SK-N-MC (cell line): ENCODE measurements at regions not wholly inside any gene's neighbourhood (a gene's known extent, or its start where the extent isn't known, plus 50 kb on each side); places are given as distances from the start of the nearest gene placed in this dataset.
"Not testable (repeated sequence)": the region's sequence is repeated elsewhere in the genome, so short reads cannot be mapped to it uniquely, and the experiment has no call there.

ENCODE experiments used
- DNase-seq: peaks from one replicate; pipeline ENCODE4 v3.0.0-alpha.2; 2011; ENCODE audit warnings: low read depth, low spot score
- H3K27ac ChIP-seq: fragments of 200-600 bp; sonication (generic); 2 replicates; pipeline ENCODE4 v1.5.1; 2016; ENCODE audit warnings: mixed run types
- H3K36me3 ChIP-seq: fragments of 200-600 bp; sonication (generic); 2 replicates; pipeline ENCODE4 v1.6.1; 2017; ENCODE audit warnings: antibody characterized with exemption, low read length, mixed read lengths; ENCODE audit not compliant: insufficient read depth
- H3K4me3 ChIP-seq: fragments of 200-600 bp; sonication (generic); 2 replicates; pipeline ENCODE4 v1.5.1; 2016
- H3K9ac ChIP-seq: fragments of 200-600 bp; sonication (generic); 2 replicates; pipeline ENCODE4 v1.8.0; 2017; ENCODE audit warnings: mixed run types, mixed read lengths; ENCODE audit not compliant: insufficient read length
- H3K9me3 ChIP-seq: fragments of 200-600 bp; sonication (generic); 2 replicates; pipeline ENCODE4 v1.6.1; 2017; ENCODE audit warnings: low read depth, mild to moderate bottlenecking, antibody characterized with exemption, low read length, moderate library complexity, mixed read lengths
- EZH2 ChIP-seq: fragments of 200-600 bp; sonication (generic); IDR thresholded peaks from one replicate; pipeline ENCODE4 v1.6.1; 2017; ENCODE audit warnings: antibody characterized with exemption
- FOXP2 ChIP-seq: optimal IDR thresholded peaks from 2 replicates; pipeline ENCODE3; 2011; ENCODE audit warnings: mild to moderate bottlenecking, moderate library complexity; ENCODE audit not compliant: insufficient read depth; ENCODE audit errors: extremely low read length, control extremely low read depth
- POLR2AphosphoS5 ChIP-seq: IDR thresholded peaks from 2 replicates; pipeline ENCODE4 v1.6.1; 2012; ENCODE audit warnings: mild to moderate bottlenecking, low read depth, low read length, borderline replicate concordance

GRCh38 chr7:12032146-12032545 is 178.9 kb upstream of the TMEM106B start:
- Histone ChIP-seq H3K36me3 (no peaks in the 10 kb centered on the region), H3K9ac (no peak overlapping the region), H3K27ac (no peak overlapping the region), H3K4me3 (no peak overlapping the region), H3K9me3 (no peaks in the 10 kb centered on the region)
- no peak for DNase-seq
- no peak for TF ChIP-seq FOXP2

- not testable (repeated sequence) for H3K27ac ChIP-seq, H3K4me3 ChIP-seq, H3K36me3 ChIP-seq, H3K9me3 ChIP-seq, DNase-seq, H3K9ac ChIP-seq
These were observed 167.6 kb upstream of the TMEM106B start for GRCh38 chr7:12043457-12043856.

GRCh38 chr7:12052211-12052610 is 158.9 kb upstream of the TMEM106B start:
- H3K9ac ChIP-seq: no peak overlapping the region
- H3K27ac ChIP-seq: no peak overlapping the region
- no peak overlapping the region for H3K4me3 ChIP-seq
- no peak for TF ChIP-seq EZH2
- no peak for DNase-seq
- H3K36me3 ChIP-seq: no peaks in the 10 kb centered on the region
- H3K9me3 ChIP-seq: no peaks in the 10 kb centered on the region

DNA sequence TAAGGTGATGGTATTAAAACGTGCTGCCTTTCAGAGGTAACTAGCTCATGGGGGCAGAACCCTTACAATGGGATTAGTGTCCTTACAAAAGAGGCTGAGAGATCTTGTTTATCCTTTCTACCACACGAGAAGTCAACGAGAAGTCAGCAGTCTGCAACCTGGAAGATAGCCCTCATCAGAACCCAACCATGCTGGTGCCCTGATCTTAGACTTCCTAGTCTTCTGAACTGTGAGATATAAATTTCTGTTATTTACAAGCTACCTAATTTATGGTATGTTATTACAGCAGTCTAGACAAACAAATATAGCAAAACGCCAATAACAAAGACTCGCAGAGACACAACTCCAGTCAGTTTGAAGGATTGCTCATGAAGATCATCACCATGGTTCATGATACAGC is 157.5 kb upstream of the TMEM106B start:
- Histone ChIP-seq H3K9me3 (peaks cover 4% of the 10 kb centered on the region; the same call in 1 of the 2 replicates), H3K36me3 (no peaks in the 10 kb centered on the region), H3K27ac (no peak overlapping the region), H3K9ac (no peak overlapping the region), H3K4me3 (no peak overlapping the region)
- TF ChIP-seq POLR2AphosphoS5: no peak
- TF ChIP-seq FOXP2: no peak
- TF ChIP-seq EZH2: no peak
- DNase-seq: no peak

DNA sequence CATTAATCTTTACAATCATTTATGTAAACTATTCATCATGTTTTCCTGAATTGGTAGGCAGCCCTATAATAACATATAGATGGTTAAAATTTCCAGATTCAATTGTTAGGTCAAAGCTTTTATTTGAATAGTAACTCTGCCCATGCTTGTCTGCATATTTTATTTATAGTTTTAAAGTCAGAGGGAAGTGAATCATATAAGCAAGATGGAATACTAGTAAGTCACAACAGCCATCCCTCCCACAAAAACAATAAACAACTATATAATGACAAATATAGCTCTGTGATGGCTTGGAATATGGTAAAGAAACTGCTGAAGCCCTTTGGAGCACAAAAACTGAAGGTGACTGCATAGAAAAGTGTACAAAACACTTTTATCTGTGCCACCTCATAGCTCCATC is 156.3 kb upstream of the TMEM106B start:
- Histone ChIP-seq H3K9ac (no peak overlapping the region), H3K27ac (no peak overlapping the region), H3K9me3 (peaks cover 4% of the 10 kb centered on the region; the same call in 1 of the 2 replicates), H3K36me3 (no peaks in the 10 kb centered on the region), H3K4me3 (no peak overlapping the region)
- no peak for DNase-seq
- TF ChIP-seq POLR2AphosphoS5 (no peak), EZH2 (no peak), FOXP2 (no peak)

- no peak for DNase-seq
- no peak overlapping the region for H3K4me3 ChIP-seq
- H3K9me3 ChIP-seq: peaks cover 4% of the 10 kb centered on the region; the same call in 1 of the 2 replicates
- TF ChIP-seq POLR2AphosphoS5: no peak
- no peak for TF ChIP-seq EZH2
- TF ChIP-seq FOXP2: no peak
- no peak overlapping the region for H3K27ac ChIP-seq
- H3K36me3 ChIP-seq: no peaks in the 10 kb centered on the region
- no peak overlapping the region for H3K9ac ChIP-seq
These were observed 154.7 kb upstream of the TMEM106B start for GRCh38 chr7:12056381-12056780.

GRCh38 chr7:12056977-12057376 is 154.1 kb upstream of the TMEM106B start:
- TF ChIP-seq EZH2 (no peak), POLR2AphosphoS5 (no peak), FOXP2 (no peak)
- H3K36me3 ChIP-seq: no peaks in the 10 kb centered on the region
- peaks cover 4% of the 10 kb centered on the region; the same call in 1 of the 2 replicates for H3K9me3 ChIP-seq
- H3K27ac ChIP-seq: no peak overlapping the region
- no peak for DNase-seq
- no peak overlapping the region for H3K9ac ChIP-seq
- H3K4me3 ChIP-seq: no peak overlapping the region

DNA sequence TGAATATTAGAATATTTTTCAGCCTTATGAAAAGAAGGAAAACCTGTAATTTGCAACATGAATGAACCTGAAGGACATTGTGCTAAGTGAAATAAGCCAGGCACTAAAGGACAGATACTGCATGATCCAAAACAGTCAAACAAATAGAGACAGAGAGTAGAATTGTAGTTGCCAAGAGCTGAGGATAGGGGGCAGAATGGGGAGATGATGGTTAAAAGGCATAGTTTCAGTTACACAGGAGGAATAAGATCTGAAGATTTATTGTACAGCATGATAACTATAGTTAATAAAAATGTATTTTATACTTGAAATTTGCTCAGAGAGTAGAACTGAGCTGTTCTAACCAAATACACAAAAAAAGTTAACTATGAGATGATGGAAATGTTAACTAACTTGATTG is 149.0 kb upstream of the TMEM106B start:
- Histone ChIP-seq H3K36me3 (no peaks in the 10 kb centered on the region), H3K4me3 (no peak overlapping the region), H3K9ac (no peak overlapping the region), H3K9me3 (peaks cover 4% of the 10 kb centered on the region; the same call in 1 of the 2 replicates), H3K27ac (no peak overlapping the region)
- TF ChIP-seq FOXP2: no peak
- no peak for TF ChIP-seq POLR2AphosphoS5
- TF ChIP-seq EZH2: no peak
- DNase-seq: no peak

DNA sequence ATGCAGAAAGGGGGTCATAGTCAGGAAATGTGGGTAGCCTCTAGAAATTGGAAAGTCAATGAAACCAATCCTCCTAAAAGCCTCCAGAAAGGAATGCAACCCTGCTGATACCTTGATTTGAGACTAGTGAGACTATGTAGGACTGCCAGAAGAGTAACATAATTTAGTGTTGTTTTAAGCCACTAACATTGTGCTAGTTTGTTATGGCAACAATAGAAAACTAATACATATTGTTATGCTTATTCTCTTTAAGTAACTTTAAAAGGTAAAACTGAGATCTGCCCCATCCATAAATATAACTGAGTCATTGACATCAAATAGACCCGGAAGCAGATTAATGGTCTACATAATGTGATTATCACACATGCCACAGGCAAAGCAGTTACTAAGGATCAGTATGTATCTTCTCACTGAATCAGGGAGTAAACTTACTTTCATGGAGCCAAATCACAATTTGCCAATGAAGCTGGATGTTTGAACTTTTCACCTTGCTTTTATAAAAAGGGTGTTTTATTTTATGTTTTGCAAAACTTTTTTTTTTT is 146.4 kb upstream of the TMEM106B start:
- Histone ChIP-seq H3K4me3 (no peak overlapping the region), H3K9me3 (no peaks in the 10 kb centered on the region), H3K27ac (no peak overlapping the region), H3K36me3 (no peaks in the 10 kb centered on the region), H3K9ac (no peak overlapping the region)
- DNase-seq: no peak
- TF ChIP-seq FOXP2 (no peak), POLR2AphosphoS5 (no peak), EZH2 (no peak)
